PC-9 (cell line): ENCODE measurements at regions not wholly inside any gene's neighbourhood (a gene's known extent, or its start where the extent isn't known, plus 50 kb on each side); places are given as distances from the start of the nearest gene placed in this dataset.

ENCODE experiments used
- CTCF ChIP-seq: fragments of 200-600 bp; sonication (generic); conservative IDR thresholded peaks from 2 replicates; pipeline ENCODE4 v1.6.1; 2017; ENCODE audit warnings: mixed run types, antibody characterized with exemption, mild to moderate bottlenecking, moderate library complexity
- EZH2 ChIP-seq: fragments of 200-600 bp; sonication (generic); IDR thresholded peaks from 2 replicates; pipeline ENCODE4 v1.8.0; 2017; ENCODE audit warnings: antibody characterized with exemption, low read depth

- TF ChIP-seq CTCF (no peak), EZH2 (no peak)
These were observed 74.4 kb upstream of the MFGE8 start for GRCh38 chr15:88987591-88987933.
